GM23248 (cell line): ENCODE measurements at regions not wholly inside any gene's neighbourhood (a gene's known extent, or its start where the extent isn't known, plus 50 kb on each side); places are given as distances from the start of the nearest gene placed in this dataset.

Experiments used
- DNase-seq: peaks from one replicate; pipeline ENCODE4 v3.0.0-alpha.2; 2015
- H2AFZ ChIP-seq: fragments of 200-600 bp; sonication (generic); 2 replicates; pipeline ENCODE4 v1.6.1; 2016; ENCODE audit warnings: antibody characterized with exemption
- H3F3A ChIP-seq: fragments of 200-600 bp; sonication (generic); 2 replicates; pipeline ENCODE4 v1.6.1; 2016; ENCODE audit warnings: mild to moderate bottlenecking, antibody characterized with exemption, mixed run types; ENCODE audit not compliant: insufficient read depth
- H3K27ac ChIP-seq: fragments of 200-600 bp; sonication (generic); 2 replicates; pipeline ENCODE4 v1.5.1; 2016; ENCODE audit warnings: mild to moderate bottlenecking
- H3K27me3 ChIP-seq: fragments of 200-600 bp; sonication (generic); replicated peaks from 2 replicates; pipeline ENCODE4 v1.6.1; 2016; ENCODE audit warnings: mild to moderate bottlenecking; ENCODE audit not compliant: insufficient read depth
- H3K36me3 ChIP-seq: fragments of 200-600 bp; sonication (generic); 2 replicates; pipeline ENCODE4 v1.6.1; 2016; ENCODE audit warnings: low read depth, mild to moderate bottlenecking
- H3K4me1 ChIP-seq: fragments of 200-600 bp; sonication (generic); 2 replicates; pipeline ENCODE4 v1.6.1; 2016; ENCODE audit warnings: mild to moderate bottlenecking; ENCODE audit not compliant: insufficient read depth
- H3K4me2 ChIP-seq: fragments of 200-600 bp; sonication (generic); one replicate; pipeline ENCODE4 v1.6.1; 2016; ENCODE audit warnings: mild to moderate bottlenecking; ENCODE audit not compliant: unreplicated experiment
- H3K4me3 ChIP-seq: fragments of 200-600 bp; sonication (generic); 2 replicates; pipeline ENCODE4 v1.5.1; 2016; ENCODE audit warnings: mild to moderate bottlenecking
- H3K79me2 ChIP-seq: fragments of 200-600 bp; sonication (generic); 2 replicates; pipeline ENCODE4 v1.6.1; 2016; ENCODE audit warnings: mild to moderate bottlenecking; ENCODE audit not compliant: insufficient read depth
- H3K9ac ChIP-seq: fragments of 200-600 bp; sonication (generic); 2 replicates; pipeline ENCODE4 v1.6.1; 2016; ENCODE audit warnings: mild to moderate bottlenecking
- H3K9me2 ChIP-seq: fragments of 200-600 bp; sonication (generic); 2 replicates; pipeline ENCODE4 v1.6.1; 2016; ENCODE audit warnings: mixed run types, mild to moderate bottlenecking, moderate library complexity; ENCODE audit not compliant: insufficient read depth
- H3K9me3 ChIP-seq: fragments of 200-600 bp; sonication (generic); one replicate; pipeline ENCODE4 v1.6.1; 2017; ENCODE audit warnings: low read depth
- H4K20me1 ChIP-seq: fragments of 200-600 bp; sonication (generic); 2 replicates; pipeline ENCODE4 v1.6.0; 2016; ENCODE audit not compliant: insufficient read depth
- EZH2 ChIP-seq: fragments of 200-600 bp; sonication (generic); IDR thresholded peaks from 2 replicates; pipeline ENCODE4 v1.6.1; 2018; ENCODE audit warnings: antibody characterized with exemption, mild to moderate bottlenecking; ENCODE audit not compliant: insufficient read depth, poor library complexity, severe bottlenecking
- EZH2phosphoT487 ChIP-seq: fragments of 200-600 bp; sonication (generic); IDR thresholded peaks from 2 replicates; pipeline ENCODE4 v1.6.1; 2018; ENCODE audit warnings: antibody characterized with exemption, moderate library complexity, mild to moderate bottlenecking, low read depth; ENCODE audit not compliant: insufficient read depth
- WGBS, 2 experiments: methylation state at CpG; one replicate each; pipeline ENCODE4 v1.1.6; 2015 to 2017; ENCODE audit warnings: low lambda C conversion rate in 2 of 2, low coverage in 1 of 2; ENCODE audit errors: missing lambda C conversion rate in 2 of 2; 5-methylcytosine and 5-hydroxymethylcytosine counted together
- in situ Hi-C: fragments of 300-500 bp; cut with MboI; formaldehyde crosslinking; loops from 2 replicates; pipeline ENCODE4 v1.15.0; 2020

GRCh38 chr11:110984147-110984546 lies 261.4 kb upstream of the POU2AF2 start:
- no peaks in the 10 kb centered on the region for H3K36me3 ChIP-seq
- WGBS, 2 experiments = 49 to 53% methylated on average over 2 of the region's 2 CpGs
- H4K20me1 ChIP-seq = no peaks in the 10 kb centered on the region
- no peak for TF ChIP-seq EZH2phosphoT487
- TF ChIP-seq EZH2 = no peak
- no peak overlapping the region for H3K4me2 ChIP-seq
- H3K9ac ChIP-seq = no peak overlapping the region
- H2AFZ ChIP-seq = no peak overlapping the region
- H3K27me3 ChIP-seq = no peaks in the 10 kb centered on the region
- no peak overlapping the region for H3K4me3 ChIP-seq
- peaks cover 25% of the 10 kb centered on the region for H3K4me1 ChIP-seq
- peak; percentile 58 for DNase-seq
- H3K79me2 ChIP-seq = no peaks in the 10 kb centered on the region
- H3K9me3 ChIP-seq = no peaks in the 10 kb centered on the region
- in situ Hi-C loops = no loop called here
- no peaks in the 10 kb centered on the region for H3K9me2 ChIP-seq
- H3F3A ChIP-seq = peaks cover 5% of the 10 kb centered on the region; the same call in 1 of the 2 replicates
- H3K27ac ChIP-seq = no peak overlapping the region

DNA sequence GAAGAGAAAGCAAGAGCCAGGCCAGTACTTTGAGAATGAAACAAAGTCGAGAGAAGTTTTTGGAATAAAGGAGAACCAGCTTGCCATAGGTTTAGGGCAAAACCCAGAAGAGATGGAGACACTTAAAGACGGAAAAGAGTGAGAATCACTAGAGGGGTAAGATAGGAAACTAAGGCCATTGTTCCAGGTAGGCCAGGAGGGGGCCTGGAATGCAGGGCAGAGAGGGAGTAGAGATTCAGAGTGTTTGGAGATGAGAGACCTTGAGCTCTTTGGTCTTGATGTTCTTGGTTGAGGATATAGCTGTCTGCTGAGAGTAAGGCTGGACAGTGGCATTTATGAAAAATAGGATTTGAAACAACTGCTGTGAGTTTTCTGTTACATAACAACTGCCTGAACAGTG lies 263.3 kb upstream of the POU2AF2 start:
- Histone ChIP-seq H3K9me2 (no peaks in the 10 kb centered on the region), H3K4me2 (no peak overlapping the region), H3K27ac (no peak overlapping the region), H3K4me1 (peaks cover 20% of the 10 kb centered on the region), H4K20me1 (no peaks in the 10 kb centered on the region), H3K9me3 (no peaks in the 10 kb centered on the region), H3K4me3 (no peak overlapping the region), H2AFZ (no peak overlapping the region), H3K79me2 (no peaks in the 10 kb centered on the region), H3F3A (peaks cover 9% of the 10 kb centered on the region; the same call in 1 of the 2 replicates), H3K36me3 (no peaks in the 10 kb centered on the region), H3K9ac (no peak overlapping the region), H3K27me3 (no peaks in the 10 kb centered on the region)
- 93 to 95% methylated on average over 2 of the region's 2 CpGs for WGBS, 2 experiments
- TF ChIP-seq EZH2phosphoT487 (no peak), EZH2 (no peak)
- in situ Hi-C loops = no loop called here
- DNase-seq = no peak

DNA sequence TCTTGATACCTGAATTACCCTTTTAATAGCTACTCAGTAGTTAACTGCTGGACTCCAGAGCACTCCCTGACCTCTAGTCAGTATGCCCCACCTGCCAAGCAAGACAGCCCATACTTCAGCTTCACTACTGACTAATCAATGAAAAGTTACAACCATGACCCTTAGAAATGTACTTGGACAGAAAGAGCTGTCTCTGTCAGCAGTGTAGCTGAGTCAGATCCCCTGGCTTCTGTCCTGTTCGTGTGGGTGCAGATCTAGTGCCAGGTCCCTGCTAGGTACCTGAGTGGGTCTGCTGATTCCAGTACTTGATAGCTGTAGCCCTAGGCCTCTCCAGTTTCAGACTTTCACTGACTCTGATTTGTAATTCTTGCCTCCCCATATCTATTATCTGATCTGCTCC lies 265.8 kb upstream of the POU2AF2 start:
- in situ Hi-C loops = no loop called here
- WGBS, 2 experiments = 20 to 35% methylated on average over 1 of the region's 1 CpG
- peak overlapping the region; percentile 9 for H3K4me2 ChIP-seq
- no peaks in the 10 kb centered on the region for H3K36me3 ChIP-seq
- no peaks in the 10 kb centered on the region for H3K27me3 ChIP-seq
- H3K4me3 ChIP-seq = no peak overlapping the region
- H3K9me3 ChIP-seq = no peaks in the 10 kb centered on the region
- H4K20me1 ChIP-seq = no peaks in the 10 kb centered on the region
- no peak for TF ChIP-seq EZH2phosphoT487
- TF ChIP-seq EZH2 = no peak
- peaks cover 9% of the 10 kb centered on the region; the same call in 1 of the 2 replicates for H3F3A ChIP-seq
- no peak overlapping the region for H2AFZ ChIP-seq
- no peak overlapping the region for H3K27ac ChIP-seq
- H3K9ac ChIP-seq = no peak overlapping the region
- DNase-seq = peak; percentile 58
- H3K9me2 ChIP-seq = no peaks in the 10 kb centered on the region
- H3K4me1 ChIP-seq = peaks cover 20% of the 10 kb centered on the region
- no peaks in the 10 kb centered on the region for H3K79me2 ChIP-seq

- Histone ChIP-seq H3K9ac (no peak overlapping the region), H3K27ac (no peak overlapping the region), H3F3A (peaks cover 9% of the 10 kb centered on the region), H3K36me3 (no peaks in the 10 kb centered on the region), H3K27me3 (no peaks in the 10 kb centered on the region), H3K9me3 (no peaks in the 10 kb centered on the region), H4K20me1 (no peaks in the 10 kb centered on the region), H3K79me2 (no peaks in the 10 kb centered on the region), H3K4me3 (no peak overlapping the region), H3K9me2 (no peaks in the 10 kb centered on the region), H3K4me2 (no peak overlapping the region), H2AFZ (no peak overlapping the region), H3K4me1 (peaks cover 18% of the 10 kb centered on the region)
- no peak for TF ChIP-seq EZH2phosphoT487
- no peak for TF ChIP-seq EZH2
- in situ Hi-C loops = no loop called here
- DNase-seq = no peak
- WGBS, 2 experiments = 79 to 85% methylated on average over 1 of the region's 1 CpG
Measured at GRCh38 chr11:110977661-110978060, 265.4 kb upstream of the ARHGAP20 start.

DNA sequence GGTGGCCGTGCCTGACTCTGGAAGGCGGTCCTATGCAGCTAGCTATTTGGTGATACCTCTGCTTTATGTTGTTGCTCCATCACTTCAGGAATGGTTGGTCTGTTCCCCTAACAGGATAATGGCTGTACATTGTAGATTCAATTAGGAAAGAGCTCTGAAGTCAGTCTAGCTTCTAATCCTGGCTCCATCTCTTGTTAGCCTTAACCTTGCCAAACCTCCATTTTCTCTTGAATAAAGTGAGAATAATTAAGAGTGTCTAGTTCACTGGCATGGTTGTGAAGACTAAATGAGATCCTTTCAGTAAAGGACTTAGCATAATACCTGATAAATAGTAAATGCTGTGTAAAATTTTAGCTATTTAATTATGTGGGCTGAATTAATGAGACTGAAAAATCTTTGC lies 262.5 kb upstream of the ARHGAP20 start:
- Histone ChIP-seq H3K36me3 (no peaks in the 10 kb centered on the region), H3F3A (peaks cover 26% of the 10 kb centered on the region), H3K27me3 (no peaks in the 10 kb centered on the region), H3K4me2 (no peak overlapping the region), H3K9me2 (no peaks in the 10 kb centered on the region), H3K4me1 (peaks cover 40% of the 10 kb centered on the region), H2AFZ (no peak overlapping the region), H3K9me3 (no peaks in the 10 kb centered on the region), H3K9ac (no peak overlapping the region), H3K27ac (no peak overlapping the region), H3K79me2 (no peaks in the 10 kb centered on the region), H4K20me1 (no peaks in the 10 kb centered on the region), H3K4me3 (no peak overlapping the region)
- TF ChIP-seq EZH2phosphoT487 (no peak), EZH2 (no peak)
- WGBS, 2 experiments = 97% methylated on average over 2 of the region's 2 CpGs
- no peak for DNase-seq
- in situ Hi-C loops = no loop called here
